Uterus (tissue), 2 donors: ENCODE measurements at regions not wholly inside any gene's neighbourhood (a gene's known extent, or its start where the extent isn't known, plus 50 kb on each side); places are given as distances from the start of the nearest gene placed in this dataset.

ENCODE experiments used
- POLR2A ChIP-seq, 2 donors: fragments of 450-650 bp; IDR thresholded peaks; one replicate each; pipeline ENCODE4 v1.6.1; 2016; ENCODE audit warnings: antibody characterized with exemption in 2 of 2, mild to moderate bottlenecking in 1 of 2, moderate library complexity in 1 of 2
- TF ChIP-seq, protein P1 (sequence below), 4 experiments: fragments of 200-600 bp in 2 of 4; fragments of 450-650 bp in 2 of 4; sonication (generic) in 2 of 4; IDR thresholded peaks; one replicate each; pipeline ENCODE4 v1.5.1; 2016 to 2019; ENCODE audit warnings: antibody characterized with exemption in 4 of 4, mild to moderate bottlenecking in 2 of 4, moderate library complexity in 1 of 4

DNA sequence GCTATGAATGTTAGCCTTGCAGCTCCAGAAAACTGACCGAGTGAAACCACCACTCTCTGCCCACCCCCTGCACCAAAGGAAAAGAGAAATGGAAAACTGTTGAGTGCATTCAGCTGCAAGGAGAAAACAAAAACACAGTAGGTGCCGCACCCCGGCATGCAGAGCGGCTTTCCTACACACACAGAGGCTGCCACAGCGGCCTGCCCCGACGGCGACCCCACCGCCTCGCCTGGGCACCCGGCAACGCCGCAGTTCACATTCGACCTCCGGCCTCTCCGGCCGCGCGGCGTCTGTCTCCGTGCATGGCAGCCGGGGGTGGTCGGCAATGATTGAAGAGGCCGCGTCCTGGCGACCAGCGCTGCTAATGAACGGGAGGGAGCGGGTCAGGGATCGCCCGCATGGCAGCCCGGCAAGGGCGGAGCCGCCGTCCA, 417.1 kb upstream of the SALL3 start:
- TF ChIP-seq, protein P1, sequence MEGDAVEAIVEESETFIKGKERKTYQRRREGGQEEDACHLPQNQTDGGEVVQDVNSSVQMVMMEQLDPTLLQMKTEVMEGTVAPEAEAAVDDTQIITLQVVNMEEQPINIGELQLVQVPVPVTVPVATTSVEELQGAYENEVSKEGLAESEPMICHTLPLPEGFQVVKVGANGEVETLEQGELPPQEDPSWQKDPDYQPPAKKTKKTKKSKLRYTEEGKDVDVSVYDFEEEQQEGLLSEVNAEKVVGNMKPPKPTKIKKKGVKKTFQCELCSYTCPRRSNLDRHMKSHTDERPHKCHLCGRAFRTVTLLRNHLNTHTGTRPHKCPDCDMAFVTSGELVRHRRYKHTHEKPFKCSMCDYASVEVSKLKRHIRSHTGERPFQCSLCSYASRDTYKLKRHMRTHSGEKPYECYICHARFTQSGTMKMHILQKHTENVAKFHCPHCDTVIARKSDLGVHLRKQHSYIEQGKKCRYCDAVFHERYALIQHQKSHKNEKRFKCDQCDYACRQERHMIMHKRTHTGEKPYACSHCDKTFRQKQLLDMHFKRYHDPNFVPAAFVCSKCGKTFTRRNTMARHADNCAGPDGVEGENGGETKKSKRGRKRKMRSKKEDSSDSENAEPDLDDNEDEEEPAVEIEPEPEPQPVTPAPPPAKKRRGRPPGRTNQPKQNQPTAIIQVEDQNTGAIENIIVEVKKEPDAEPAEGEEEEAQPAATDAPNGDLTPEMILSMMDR (IDR thresholded peaks at IDR 0.05): no peak
- no peak for TF ChIP-seq POLR2A (IDR thresholded peaks at IDR 0.05)
